Brain microvascular endothelial cell (primary cell): ENCODE measurements at regions not wholly inside any gene's neighbourhood (a gene's known extent, or its start where the extent isn't known, plus 50 kb on each side); places are given as distances from the start of the nearest gene placed in this dataset.

Source experiments
- DNase-seq: peaks from one replicate; pipeline ENCODE4 v3.0.0-alpha.2; 2020
- H3K27ac ChIP-seq: fragments of 250-450 bp; sonication (Bioruptor Pico); 2 replicates; pipeline ENCODE4 v1.5.1; 2020; ENCODE audit warnings: mild to moderate bottlenecking, moderate library complexity
- H3K27me3 ChIP-seq: fragments of 250-450 bp; sonication (Bioruptor Pico); replicated peaks from 2 replicates; pipeline ENCODE4 v1.5.1; 2020; ENCODE audit warnings: mild to moderate bottlenecking
- H3K36me3 ChIP-seq: fragments of 250-450 bp; sonication (Bioruptor Pico); replicated peaks from 2 replicates; pipeline ENCODE4 v1.5.1; 2020; ENCODE audit warnings: mild to moderate bottlenecking
- H3K4me3 ChIP-seq: 2 replicates; pipeline ENCODE4 v1.5.1; 2011; ENCODE audit warnings: low read depth, mild to moderate bottlenecking, control low read depth, low read length, moderate library complexity
- CTCF ChIP-seq: IDR thresholded peaks from 2 replicates; pipeline ENCODE4 v1.5.1; 2011; ENCODE audit warnings: low read depth, mild to moderate bottlenecking, moderate library complexity, low read length, control low read depth, inconsistent platforms; ENCODE audit errors: missing control alignments
- in situ Hi-C: cut with HindIII; loops from 2 replicates; pipeline ENCODE4 v1.10.0; 2017; ENCODE audit warnings: low sequenced_read_pairs, low pct_ligation_motif_present

DNA sequence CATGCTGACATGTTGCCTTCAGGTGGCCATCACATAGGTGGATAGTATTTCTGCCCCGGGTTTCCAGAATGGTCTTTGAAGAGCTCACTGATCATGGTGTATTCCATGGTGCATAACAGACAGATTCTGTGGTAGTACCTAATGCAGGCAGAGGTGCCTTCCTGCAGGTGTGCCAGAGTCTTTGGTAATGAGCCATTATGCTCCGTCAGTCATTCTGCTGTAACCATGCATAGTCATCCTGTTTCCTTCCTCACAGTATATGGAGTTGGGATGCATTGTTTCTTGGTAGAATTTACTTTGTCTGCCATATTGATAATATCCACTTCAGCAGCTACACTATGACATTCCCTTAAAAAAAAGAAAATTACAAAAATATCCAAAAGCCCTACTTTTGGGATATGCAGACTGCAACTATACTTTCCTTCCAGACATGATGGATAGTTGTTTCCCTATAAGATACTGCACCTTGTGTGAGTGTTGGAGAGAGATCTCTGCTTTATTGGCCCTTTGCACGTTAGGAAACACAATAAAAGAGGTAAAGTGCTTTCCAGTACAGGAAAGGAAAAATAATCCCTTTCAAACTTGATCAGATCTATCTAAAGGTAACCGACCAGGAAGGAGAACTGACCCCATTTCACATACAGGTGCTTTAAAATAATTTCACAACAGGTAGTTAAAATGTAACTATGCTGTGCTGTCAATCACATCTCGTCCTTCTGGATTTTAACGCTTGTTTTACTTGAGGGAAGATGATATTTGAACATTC lies 537.5 kb upstream of the WWC1 start:
- TF ChIP-seq CTCF: no peak
- H3K27me3 ChIP-seq: no peaks in the 10 kb centered on the region
- H3K36me3 ChIP-seq: no peaks in the 10 kb centered on the region
- in situ Hi-C loops: no loop called here
- H3K4me3 ChIP-seq: no peak overlapping the region
- no peak overlapping the region for H3K27ac ChIP-seq
- DNase-seq: no peak

- H3K36me3 ChIP-seq: no peaks in the 10 kb centered on the region
- TF ChIP-seq CTCF: no peak
- H3K4me3 ChIP-seq: no peak overlapping the region
- no peaks in the 10 kb centered on the region for H3K27me3 ChIP-seq
- H3K27ac ChIP-seq: no peak overlapping the region
- DNase-seq: no peak
- in situ Hi-C loops: no loop called here
Measured at GRCh38 chr5:167754501-167755021, 536.9 kb upstream of the WWC1 start.

DNA sequence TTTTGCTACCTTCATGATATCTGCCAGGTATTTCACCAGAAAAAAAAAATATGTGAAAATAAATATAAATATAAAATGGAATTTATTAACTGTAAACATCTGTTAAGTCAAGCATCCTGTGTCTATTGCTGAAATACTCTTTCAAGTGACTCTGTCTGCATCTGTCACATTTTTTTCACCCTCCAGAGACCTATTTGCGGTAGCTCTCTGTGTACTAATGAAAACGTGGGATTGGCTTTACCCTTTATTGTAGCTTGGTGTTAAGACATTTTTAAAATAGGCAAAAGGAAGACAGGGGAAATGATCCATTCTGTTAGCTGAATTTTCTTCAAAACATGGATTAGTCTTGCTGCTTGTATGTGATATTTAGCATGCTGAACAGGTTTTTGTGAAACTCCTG lies 536.0 kb upstream of the WWC1 start:
- Histone ChIP-seq H3K27ac (no peak overlapping the region), H3K36me3 (no peaks in the 10 kb centered on the region), H3K27me3 (no peaks in the 10 kb centered on the region), H3K4me3 (no peak overlapping the region)
- no peak for DNase-seq
- in situ Hi-C loops: no loop called here
- TF ChIP-seq CTCF: no peak

DNA sequence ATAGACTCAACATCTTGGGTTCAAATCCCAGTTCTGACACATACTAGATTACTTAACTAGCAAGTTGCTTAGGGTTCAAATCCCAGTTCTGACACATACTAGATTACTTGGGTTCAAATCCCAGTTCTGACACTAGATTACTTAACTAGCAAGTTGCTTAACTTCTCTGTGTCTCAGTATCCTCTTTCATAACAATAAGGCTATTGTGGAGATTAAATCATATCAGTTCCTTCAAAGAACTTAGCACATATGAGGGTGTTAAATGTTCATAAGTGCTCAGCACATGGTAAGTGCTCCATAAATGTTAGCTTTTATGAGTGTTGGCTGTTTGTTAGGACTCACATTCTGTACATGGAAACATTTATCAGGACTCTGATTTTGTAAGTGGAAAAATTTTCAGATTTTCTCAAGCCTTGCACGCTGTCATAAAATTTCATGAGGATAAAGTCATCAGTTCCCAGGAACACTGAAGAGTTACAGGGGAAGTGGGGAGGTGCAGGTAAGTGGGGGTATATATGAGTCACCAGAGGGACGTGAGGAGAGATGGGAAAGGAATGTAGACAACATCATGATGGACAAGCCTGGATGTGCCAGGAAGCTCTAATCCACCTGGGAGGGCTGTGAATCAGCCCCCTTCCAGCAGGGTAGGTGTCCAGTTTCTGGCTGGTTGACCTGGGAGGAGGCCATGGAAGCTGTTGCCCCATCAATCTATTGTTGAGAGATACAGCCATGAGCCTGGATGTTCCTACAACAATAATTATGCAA lies 532.2 kb upstream of the WWC1 start:
- TF ChIP-seq CTCF: no peak
- no peak overlapping the region for H3K27ac ChIP-seq
- H3K36me3 ChIP-seq: no peaks in the 10 kb centered on the region
- DNase-seq: no peak
- no peaks in the 10 kb centered on the region for H3K27me3 ChIP-seq
- in situ Hi-C loops: no loop called here
- H3K4me3 ChIP-seq: no peak overlapping the region

GRCh38 chr5:167763772-167764171 lies 527.7 kb upstream of the WWC1 start:
- no peak for DNase-seq
- TF ChIP-seq CTCF: no peak
- in situ Hi-C loops: no loop called here
- Histone ChIP-seq H3K36me3 (no peaks in the 10 kb centered on the region), H3K4me3 (no peak overlapping the region), H3K27ac (no peak overlapping the region), H3K27me3 (no peaks in the 10 kb centered on the region)
